Mucosa of gallbladder (tissue), 1 donor: ENCODE measurements at regions not wholly inside any gene's neighbourhood (a gene's known extent, or its start where the extent isn't known, plus 50 kb on each side); places are given as distances from the start of the nearest gene placed in this dataset.
"Not testable (repeated sequence)": the region's sequence is repeated elsewhere in the genome, so short reads cannot be mapped to it uniquely, and the experiment has no call there.

Source experiments
- DNase-seq: peaks from one replicate; pipeline ENCODE4 v3.0.0-alpha.2; 2020; ENCODE audit warnings: low spot score
- donor health status: DM: no; HTN: no; CAD: no.

GRCh38 chr4:106594291-106594952, 225.8 kb upstream of the GIMD1 start:
- no peak for DNase-seq

GRCh38 chr4:106588891-106589290, 220.3 kb upstream of the GIMD1 start:
- no peak for DNase-seq

GRCh38 chr4:106587558-106587957, 219.0 kb upstream of the GIMD1 start:
- no peak for DNase-seq

- no peak for DNase-seq
Measured at GRCh38 chr4:106585915-106586349, 217.4 kb upstream of the GIMD1 start.

- DNase-seq = no peak
Measured at GRCh38 chr4:106584337-106584989, 215.9 kb upstream of the GIMD1 start.

DNA sequence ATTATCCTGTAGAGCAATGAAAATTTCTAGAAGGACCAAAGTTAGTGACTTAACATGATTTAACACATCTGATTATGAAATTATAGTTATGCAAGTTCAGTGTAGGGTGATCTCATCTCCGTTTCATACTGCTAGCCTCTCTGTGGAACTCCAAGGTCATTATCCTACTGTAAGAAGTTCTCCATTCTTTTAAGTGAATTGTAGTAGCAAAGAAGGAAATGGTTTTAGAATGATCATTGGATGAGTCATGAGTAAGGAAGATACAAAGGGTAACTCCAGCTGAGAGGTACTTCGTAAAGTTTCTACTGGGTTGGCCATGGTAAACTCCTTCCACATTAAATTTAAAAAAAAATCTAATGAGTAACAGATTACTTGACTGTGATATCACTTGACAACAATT, 215.0 kb upstream of the GIMD1 start:
- DNase-seq = no peak

DNA sequence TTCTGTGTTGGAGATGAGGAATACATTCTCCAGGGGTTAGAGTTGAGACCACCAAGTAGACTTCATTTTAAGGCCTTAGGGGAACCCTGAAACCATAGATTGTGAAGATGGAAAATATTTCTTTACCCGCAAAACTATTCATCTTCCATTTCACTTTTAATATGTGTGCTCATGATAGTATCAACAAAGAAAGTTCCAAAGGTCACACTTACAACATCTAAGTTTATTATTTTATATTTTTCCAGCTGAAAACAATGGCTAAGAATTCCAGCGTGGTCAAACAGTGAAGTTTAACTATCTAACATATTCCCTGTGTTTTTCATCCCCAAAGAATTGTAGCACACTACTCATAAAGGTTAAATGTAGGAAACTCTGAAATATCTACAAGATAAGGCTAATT, 214.5 kb upstream of the GIMD1 start:
- DNase-seq = no peak

GRCh38 chr4:106582103-106582502, 213.5 kb upstream of the GIMD1 start:
- DNase-seq = no peak

DNA sequence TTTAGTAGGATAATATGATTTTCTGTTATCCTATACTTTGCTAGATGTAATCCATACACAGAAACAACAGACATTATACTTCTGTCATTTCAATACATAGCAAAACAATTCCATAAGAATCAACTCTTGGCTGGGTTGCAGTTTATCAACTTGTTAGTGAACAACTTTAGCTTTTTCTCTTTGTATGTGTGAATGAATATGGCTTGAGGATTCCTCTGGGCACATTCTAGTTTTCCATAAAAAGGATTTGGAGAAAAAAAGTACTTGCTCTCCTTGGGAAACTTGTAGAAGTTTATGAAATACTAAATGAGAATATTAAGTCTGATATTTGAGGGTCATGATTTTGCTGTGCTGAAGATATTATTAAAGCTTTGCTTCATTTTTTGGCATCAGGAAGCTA, 210.7 kb upstream of the GIMD1 start:
- DNase-seq = no peak

DNA sequence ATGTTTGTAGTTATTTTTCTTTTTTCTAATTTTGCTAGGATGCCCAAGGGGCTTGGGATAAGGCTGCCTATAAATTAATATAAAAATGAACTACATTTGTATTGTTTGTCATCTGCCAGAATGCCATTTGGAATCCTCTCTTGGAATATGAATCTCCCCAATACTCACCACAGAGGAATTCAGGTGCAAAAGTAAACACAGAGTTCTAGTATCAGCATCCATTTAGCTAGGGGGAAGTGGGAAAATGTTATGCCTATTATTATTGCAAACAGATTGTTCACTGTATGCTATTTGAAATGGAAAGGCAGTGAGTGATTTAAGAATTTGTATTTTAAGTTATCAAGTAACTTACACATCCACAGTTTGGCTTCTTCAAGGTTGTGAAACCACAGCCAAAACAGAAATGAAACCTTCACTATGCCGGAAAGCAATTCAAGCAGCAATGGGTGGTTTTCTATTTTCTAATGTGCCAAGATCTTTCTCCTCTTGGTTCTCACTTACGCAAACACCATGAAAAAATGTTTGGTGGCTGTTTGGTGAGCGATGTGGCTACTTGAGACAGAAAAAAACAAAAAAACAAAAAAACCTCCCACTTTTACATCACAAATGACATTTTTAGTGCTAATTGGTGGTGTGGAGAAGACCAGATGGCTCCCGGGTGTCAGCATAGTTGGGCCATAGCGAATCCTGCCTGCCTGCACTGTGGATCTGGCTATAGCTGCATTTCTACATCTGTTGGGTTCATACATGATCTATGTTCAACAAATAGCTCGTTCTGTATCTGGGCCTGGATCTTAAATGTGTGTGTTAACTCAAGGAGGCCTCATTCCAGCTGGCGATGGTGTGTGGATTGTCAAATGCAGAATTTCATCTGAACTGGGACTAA, 200.8 kb upstream of the GIMD1 start:
- no peak for DNase-seq

- DNase-seq = no peak
Measured at GRCh38 chr4:106565727-106566126, 197.1 kb upstream of the GIMD1 start.

- DNase-seq = not testable (repeated sequence)
Measured at GRCh38 chr4:106563637-106564036, 195.1 kb upstream of the GIMD1 start.

GRCh38 chr4:106551724-106552123, 183.1 kb upstream of the GIMD1 start:
- DNase-seq = no peak

GRCh38 chr4:106548446-106549044, 180.0 kb upstream of the GIMD1 start:
- no peak for DNase-seq

DNA sequence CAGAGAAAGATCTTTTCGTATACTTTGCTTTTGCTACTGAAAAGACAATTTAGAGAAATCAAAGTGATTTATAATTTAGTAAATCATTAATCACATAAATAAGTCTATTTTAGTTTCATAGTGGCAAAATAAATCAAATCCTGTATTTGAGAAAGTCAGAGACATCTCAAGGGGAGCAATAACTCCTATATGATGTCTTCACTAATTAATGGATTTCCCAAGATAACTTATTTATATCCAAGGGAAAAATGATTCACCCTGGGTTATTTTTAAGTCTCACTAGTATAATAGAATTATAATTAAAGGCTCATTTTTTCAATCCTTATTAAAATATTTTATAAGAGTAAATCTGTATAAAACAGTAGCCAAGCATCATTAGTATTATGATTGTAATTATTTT, 177.8 kb upstream of the GIMD1 start:
- DNase-seq = no peak

GRCh38 chr4:106542609-106543008, 174.0 kb upstream of the GIMD1 start:
- not testable (repeated sequence) for DNase-seq

- no peak for DNase-seq
Measured at GRCh38 chr4:106541253-106541652, 172.7 kb upstream of the GIMD1 start.

- DNase-seq = no peak
Measured at GRCh38 chr4:106530821-106531220, 162.2 kb upstream of the GIMD1 start.

- DNase-seq = no peak
Measured at GRCh38 chr4:106530024-106530361, 161.4 kb upstream of the GIMD1 start.

DNA sequence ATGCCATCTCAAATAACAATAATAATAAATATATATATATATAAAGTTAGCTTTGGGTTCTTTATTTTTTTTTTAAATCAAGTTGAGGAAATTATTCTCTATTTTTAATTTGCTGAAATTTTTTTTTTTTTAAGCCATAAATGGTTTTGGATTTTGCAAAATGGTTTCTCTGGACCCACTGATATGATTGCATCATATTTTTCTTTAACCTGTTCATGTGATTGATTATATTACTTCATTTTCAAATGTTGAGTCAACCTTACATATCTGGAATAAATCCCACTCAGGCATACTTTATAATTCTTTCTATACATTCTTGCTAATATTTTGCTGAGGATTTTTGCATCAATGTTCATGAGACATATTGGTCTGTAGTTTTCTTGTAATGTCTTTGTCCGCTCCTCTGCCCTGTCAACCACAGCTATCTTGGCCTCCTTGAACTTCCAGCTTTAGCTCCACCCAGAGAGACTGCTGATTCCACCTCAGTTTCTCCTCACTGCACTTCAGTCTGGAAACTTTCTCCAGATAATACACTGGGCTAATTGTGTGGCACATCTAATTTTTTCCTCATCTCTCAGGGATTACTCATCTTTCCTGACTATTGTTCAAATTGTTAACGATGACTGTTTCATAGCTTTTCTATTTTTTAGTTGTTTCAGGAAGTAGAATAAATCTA, 160.9 kb upstream of the GIMD1 start:
- DNase-seq = no peak

DNA sequence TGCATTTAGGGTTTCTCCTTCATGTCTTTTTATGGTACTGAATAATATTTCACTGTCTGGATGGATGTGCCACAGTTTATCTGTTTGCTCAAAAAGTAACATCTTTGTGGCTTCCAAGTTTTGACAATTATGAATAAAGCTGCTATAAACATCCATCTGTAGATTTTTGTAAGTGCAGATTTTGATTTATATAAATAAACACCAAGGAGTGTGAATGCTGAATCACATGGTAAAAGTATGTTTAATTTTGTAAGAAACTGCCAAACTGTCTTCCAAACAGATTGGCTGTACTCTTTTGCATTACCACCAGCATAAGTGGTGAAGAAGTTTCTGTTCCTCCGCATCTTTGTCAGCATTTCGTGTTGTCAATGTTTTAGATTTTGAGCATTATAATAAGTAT, 158.7 kb upstream of the GIMD1 start:
- no peak for DNase-seq

GRCh38 chr4:106525425-106525824, 156.8 kb upstream of the GIMD1 start:
- not testable (repeated sequence) for DNase-seq
